ENCODE measurements at regions not wholly inside any gene's neighbourhood (a gene's known extent, or its start where the extent isn't known, plus 50 kb on each side); places are given as distances from the start of the nearest gene placed in this dataset.

- TF ChIP-seq CEBPB (IDR thresholded peaks at IDR 0.05; ENCODE audit: borderline replicate concordance in 1 of 2, low read depth in 2 of 2, low read length in 2 of 2) (no peak), RAD21 (IDR thresholded peaks at IDR 0.05; ENCODE audit: insufficient read depth, low read depth, low read length) (no peak), IRF3 (IDR thresholded peaks at IDR 0.05) (no peak), IKZF2 (IDR thresholded peaks at IDR 0.05) (no peak), MYB (IDR thresholded peaks at IDR 0.05; ENCODE audit: borderline replicate concordance, low read depth, low read length) (no peak), SKIL (IDR thresholded peaks at IDR 0.05; ENCODE audit: low read depth, poor library complexity, severe bottlenecking) (no peak), POLR2AphosphoS2 (IDR thresholded peaks at IDR 0.05; ENCODE audit: low read depth, low read length) (no peak), SIN3A (IDR thresholded peaks at IDR 0.05; ENCODE audit: low read depth, low read length) (no peak), TAF1 (IDR thresholded peaks at IDR 0.05; ENCODE audit: borderline replicate concordance, low read depth, low read length) (no peak)
- TF ChIP-seq, protein P1, sequence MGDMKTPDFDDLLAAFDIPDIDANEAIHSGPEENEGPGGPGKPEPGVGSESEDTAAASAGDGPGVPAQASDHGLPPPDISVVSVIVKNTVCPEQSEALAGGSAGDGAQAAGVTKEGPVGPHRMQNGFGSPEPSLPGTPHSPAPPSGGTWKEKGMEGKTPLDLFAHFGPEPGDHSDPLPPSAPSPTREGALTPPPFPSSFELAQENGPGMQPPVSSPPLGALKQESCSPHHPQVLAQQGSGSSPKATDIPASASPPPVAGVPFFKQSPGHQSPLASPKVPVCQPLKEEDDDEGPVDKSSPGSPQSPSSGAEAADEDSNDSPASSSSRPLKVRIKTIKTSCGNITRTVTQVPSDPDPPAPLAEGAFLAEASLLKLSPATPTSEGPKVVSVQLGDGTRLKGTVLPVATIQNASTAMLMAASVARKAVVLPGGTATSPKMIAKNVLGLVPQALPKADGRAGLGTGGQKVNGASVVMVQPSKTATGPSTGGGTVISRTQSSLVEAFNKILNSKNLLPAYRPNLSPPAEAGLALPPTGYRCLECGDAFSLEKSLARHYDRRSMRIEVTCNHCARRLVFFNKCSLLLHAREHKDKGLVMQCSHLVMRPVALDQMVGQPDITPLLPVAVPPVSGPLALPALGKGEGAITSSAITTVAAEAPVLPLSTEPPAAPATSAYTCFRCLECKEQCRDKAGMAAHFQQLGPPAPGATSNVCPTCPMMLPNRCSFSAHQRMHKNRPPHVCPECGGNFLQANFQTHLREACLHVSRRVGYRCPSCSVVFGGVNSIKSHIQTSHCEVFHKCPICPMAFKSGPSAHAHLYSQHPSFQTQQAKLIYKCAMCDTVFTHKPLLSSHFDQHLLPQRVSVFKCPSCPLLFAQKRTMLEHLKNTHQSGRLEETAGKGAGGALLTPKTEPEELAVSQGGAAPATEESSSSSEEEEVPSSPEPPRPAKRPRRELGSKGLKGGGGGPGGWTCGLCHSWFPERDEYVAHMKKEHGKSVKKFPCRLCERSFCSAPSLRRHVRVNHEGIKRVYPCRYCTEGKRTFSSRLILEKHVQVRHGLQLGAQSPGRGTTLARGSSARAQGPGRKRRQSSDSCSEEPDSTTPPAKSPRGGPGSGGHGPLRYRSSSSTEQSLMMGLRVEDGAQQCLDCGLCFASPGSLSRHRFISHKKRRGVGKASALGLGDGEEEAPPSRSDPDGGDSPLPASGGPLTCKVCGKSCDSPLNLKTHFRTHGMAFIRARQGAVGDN (IDR thresholded peaks at IDR 0.05) = no peak
Observed at GRCh38 chr3:102144063-102144462, 290.8 kb upstream of the ZPLD1 start (continued).
